MM.1S (cell line): ENCODE measurements at regions not wholly inside any gene's neighbourhood (a gene's known extent, or its start where the extent isn't known, plus 50 kb on each side); places are given as distances from the start of the nearest gene placed in this dataset.

ENCODE experiments used
- CTCF ChIP-seq: fragments of 300-600 bp; sonication (generic); IDR thresholded peaks from 2 replicates; pipeline ENCODE4 v1.5.1; 2016; ENCODE audit warnings: antibody characterized with exemption, low read length, mixed read lengths
- EZH2 ChIP-seq: fragments of 300-600 bp; sonication (generic); optimal IDR thresholded peaks from 2 replicates; pipeline ENCODE3; 2017; ENCODE audit warnings: low read depth, mild to moderate bottlenecking, antibody characterized with exemption, low read length, mixed read lengths
- EZH2phosphoT487 ChIP-seq: fragments of 300-600 bp; sonication (generic); IDR thresholded peaks from 2 replicates; pipeline ENCODE4 v1.6.1; 2018; ENCODE audit warnings: antibody characterized with exemption, low read length

GRCh38 chr4:83932750-83933391 lies 397.0 kb downstream of the GPAT3 start:
- TF ChIP-seq EZH2phosphoT487, result no peak
- TF ChIP-seq EZH2, result no peak
- no peak for TF ChIP-seq CTCF
